GM18861 (cell line): ENCODE measurements at regions not wholly inside any gene's neighbourhood (a gene's known extent, or its start where the extent isn't known, plus 50 kb on each side); places are given as distances from the start of the nearest gene placed in this dataset.

Experiments
- ATAC-seq: cut with Tn5 transposase; IDR thresholded peaks from one replicate; pipeline ENCODE4 v1.9.1; 2021; ENCODE audit not compliant: unreplicated experiment

- no peak for ATAC-seq
Measured at GRCh38 chr5:96340357-96340756, 92.7 kb downstream of the PCSK1 start.

GRCh38 chr5:96339862-96340261 lies 93.2 kb downstream of the PCSK1 start:
- no peak for ATAC-seq

DNA sequence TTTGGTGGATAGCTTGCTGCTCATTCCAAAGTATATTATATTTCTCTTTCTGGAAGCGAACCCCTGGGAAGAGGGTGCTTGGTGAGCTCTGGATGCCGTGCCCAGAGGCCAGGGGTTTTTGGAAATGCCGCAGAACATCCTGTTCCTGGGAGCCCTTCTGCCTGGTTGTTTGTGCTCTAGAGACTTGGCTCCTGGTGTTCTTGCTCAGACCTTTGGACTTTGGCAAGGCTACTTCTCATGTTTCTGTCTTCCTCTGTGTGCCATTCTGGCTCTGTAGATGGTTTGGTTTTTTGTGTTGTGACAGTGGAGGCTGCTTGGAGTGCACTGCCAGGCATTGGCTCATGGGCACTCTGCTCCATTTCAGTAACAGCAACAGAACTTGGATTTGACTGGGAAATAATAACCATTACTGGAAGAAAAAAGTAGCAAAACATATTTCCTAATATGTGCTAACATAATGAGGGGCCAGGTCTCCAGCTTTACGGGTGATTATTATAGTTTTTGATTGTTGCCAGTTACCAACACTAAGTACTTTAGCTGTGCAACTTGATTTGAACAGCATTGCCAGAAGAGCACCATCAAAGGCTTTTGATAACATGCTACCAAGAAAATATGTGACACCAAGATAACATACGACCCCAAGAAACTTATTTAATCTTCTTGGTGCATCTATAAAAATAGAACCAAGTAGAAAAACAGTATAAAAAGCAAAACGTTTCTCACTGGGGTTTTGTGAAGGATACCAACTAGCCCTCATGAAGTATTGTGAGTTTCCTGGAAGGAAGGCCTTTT lies 94.2 kb downstream of the PCSK1 start:
- ATAC-seq = no peak

DNA sequence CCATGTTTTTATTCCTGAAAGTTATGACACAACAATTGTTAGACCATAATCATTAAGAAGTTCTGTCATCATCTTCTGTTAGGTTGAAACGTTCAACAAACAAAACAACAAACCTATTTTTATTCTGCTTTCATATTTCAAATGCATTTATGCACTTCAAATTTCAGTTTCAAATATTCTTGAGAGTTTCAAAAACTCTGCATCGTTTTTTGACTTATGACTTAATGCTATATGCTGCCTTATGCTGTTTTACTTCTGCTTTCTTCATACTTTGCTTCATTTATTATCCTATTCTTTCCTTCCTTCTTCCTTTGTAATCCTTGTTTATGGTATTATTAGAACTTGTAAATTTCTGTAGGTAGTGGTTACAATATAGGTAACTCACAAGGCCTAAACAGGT lies 95.0 kb downstream of the PCSK1 start:
- ATAC-seq = peak; percentile 41

DNA sequence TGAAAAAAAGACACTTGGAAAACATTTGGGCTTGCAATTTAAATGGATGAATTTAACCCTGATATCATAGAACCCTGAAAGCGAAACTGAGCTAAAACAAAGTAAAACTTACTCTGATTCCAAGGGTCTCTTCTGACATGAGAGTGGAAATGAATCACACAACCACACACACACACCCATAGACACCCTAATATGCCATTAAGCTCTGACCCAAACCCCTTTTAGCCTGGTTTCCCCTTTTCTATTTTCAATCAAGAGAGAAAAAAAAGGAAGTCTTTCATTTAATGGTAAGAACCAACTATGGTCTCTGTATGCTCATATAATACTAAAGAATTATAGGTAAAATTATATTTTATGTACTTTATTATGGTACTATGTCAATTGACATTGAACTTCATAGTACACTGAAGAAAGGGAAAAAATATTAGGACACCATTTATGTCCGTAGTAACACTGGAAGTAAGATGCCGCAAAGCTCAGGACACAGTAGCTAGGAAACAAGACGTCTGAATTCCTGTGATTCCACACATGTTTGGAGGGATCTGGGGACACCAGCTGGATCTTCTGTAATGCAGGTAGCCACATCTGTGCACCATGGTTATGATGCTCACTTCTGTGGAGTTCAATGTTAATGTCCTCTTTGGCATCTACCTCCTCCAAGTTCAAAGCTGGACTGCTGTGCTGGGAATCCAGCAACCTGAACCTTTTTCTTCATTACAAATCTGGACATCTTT lies 95.8 kb downstream of the PCSK1 start:
- no peak for ATAC-seq

GRCh38 chr5:96336351-96336985 lies 96.6 kb downstream of the PCSK1 start:
- peak; percentile 54 for ATAC-seq

DNA sequence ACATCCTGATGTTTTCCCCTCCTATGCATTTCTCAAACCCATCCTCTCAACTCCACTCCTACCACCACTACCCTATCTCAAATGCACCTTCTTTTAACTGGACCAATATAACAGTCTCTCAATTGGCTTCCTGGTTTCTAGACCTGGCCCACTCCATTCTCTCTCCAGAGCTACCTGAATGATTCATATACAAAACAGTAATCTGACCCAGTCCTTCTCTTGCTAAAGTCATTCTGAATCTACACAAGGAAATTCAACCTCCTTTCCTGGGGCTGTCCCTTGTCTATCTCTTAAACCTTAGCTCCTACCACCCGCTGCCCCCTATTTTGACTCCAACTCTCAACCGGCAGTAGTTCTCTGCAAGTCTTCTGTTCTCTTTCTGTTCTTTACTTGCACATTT lies 97.2 kb downstream of the PCSK1 start:
- no peak for ATAC-seq

DNA sequence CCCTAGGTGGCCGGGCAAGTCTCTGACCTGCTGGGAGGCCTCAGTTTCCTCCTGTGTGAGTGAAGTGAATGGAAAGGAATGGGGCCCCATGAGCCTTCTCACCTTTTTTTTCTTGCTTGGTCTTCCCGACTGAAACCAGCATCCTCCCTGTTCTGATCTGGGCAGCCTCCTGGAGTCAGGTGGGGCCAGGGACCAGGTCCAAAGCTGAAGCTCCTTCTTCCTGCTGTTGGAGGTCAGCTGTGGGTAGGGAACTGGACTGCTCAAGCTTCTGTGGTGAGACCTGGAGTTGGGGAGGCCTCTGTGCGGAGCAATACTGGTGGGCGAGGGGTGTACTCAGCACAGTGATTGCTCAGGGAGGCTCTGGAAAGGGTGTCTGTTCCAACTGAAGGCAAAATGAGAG lies 99.7 kb downstream of the PCSK1 start:
- ATAC-seq = no peak

GRCh38 chr5:96332535-96333366 lies 100.3 kb downstream of the PCSK1 start:
- no peak for ATAC-seq

- no peak for ATAC-seq
Measured at GRCh38 chr5:96331681-96332361, 101.2 kb downstream of the PCSK1 start.

GRCh38 chr5:96331210-96331609 lies 101.8 kb downstream of the PCSK1 start:
- no peak for ATAC-seq

- no peak for ATAC-seq
Measured at GRCh38 chr5:96330530-96331140, 102.4 kb downstream of the PCSK1 start.

DNA sequence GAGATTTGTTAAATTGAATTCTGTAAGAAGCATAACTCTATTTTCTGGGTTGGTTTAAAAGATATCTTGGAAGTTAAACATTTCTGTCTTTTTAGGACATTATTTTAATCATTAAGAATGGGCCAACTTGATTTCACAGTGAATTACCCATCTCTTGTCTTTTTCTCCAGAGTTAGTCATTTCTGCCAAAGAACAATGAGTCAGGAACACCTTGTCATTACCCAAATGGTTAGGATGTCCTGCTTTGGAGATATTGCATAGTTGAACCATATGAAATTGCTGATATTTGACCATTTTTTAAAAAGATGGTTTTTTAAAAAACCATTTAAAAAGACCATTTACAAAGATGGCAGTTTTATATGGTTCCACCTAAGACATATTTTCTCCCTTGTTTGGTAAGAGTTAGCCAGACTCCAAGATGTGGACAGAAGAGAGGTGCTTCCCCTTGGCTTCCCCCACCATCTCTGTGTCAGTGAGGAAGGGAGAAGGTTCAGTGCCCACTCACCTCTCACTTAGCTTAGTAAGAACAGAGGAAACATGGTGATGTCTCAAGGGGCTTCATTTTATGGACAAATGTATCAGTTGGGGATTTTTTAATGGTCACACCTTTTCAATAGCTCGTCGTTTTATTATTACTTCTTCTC lies 103.0 kb downstream of the PCSK1 start:
- ATAC-seq = no peak

- no peak for ATAC-seq
Measured at GRCh38 chr5:96329289-96329688, 103.8 kb downstream of the PCSK1 start.

DNA sequence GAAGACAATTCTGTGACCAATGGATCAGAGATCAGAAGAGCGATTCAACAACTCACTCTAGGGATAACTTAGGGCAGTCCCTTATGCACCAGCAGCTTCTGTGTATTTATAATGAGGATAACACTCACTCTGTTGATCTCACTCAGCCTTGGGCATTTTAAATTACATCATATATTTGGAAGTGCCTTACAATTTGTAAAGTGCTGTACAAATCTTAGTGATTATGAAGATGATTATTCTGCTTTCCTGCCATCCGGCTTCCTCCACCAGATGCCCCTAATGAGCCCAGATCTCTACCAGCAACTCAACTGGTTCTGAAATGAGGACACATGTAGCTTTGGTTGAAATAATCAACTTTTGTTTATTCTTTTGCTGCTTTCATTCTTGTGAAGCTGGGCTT lies 105.3 kb downstream of the PCSK1 start:
- no peak for ATAC-seq

- peak; percentile 76 for ATAC-seq
Measured at GRCh38 chr5:96326902-96327301, 106.1 kb downstream of the PCSK1 start.

GRCh38 chr5:96324708-96325107 lies 108.3 kb downstream of the PCSK1 start:
- no peak for ATAC-seq

DNA sequence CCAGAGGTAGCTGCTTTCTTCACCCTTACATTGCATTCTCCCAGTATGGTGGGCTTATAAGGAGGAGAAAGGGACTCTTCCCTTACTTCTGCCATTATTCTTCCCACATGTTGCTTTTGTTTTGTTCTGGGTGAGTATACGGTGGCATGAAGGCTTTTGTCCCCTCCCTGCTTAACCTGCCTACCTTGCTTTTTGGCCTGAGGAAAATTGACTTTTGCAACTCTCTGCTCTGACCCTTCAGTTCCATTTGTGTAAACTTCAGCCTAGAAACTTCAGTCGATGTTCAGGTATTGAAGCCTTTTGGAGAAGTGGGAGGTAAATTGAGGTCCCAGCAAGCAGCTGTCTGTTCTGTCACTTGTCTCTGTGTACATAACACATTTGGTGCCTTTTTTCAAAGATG lies 110.2 kb downstream of the PCSK1 start:
- no peak for ATAC-seq

- ATAC-seq = no peak
Measured at GRCh38 chr5:96322217-96322616, 110.8 kb downstream of the PCSK1 start.

DNA sequence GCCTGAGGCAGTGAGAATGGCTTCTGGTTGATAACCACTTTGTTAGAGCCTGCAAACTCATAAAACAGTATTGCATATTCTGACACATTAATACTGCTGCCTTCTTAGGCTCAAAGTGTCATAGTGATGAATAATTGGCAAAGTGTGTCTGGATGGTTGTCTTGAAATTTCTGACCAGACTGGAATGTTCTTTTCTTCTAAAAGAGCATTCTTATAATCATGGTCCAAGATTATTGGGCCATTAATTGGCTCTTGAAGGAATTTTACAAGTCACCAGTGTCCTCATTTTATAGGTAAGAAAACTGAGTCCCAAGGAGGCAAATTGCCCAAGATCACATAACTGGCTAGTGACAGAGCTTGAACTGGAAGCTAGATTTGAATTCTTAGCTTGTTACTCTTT lies 111.7 kb downstream of the PCSK1 start:
- no peak for ATAC-seq
